ENCODE measurements at regions not wholly inside any gene's neighbourhood (a gene's known extent, or its start where the extent isn't known, plus 50 kb on each side); places are given as distances from the start of the nearest gene placed in this dataset.

DNA sequence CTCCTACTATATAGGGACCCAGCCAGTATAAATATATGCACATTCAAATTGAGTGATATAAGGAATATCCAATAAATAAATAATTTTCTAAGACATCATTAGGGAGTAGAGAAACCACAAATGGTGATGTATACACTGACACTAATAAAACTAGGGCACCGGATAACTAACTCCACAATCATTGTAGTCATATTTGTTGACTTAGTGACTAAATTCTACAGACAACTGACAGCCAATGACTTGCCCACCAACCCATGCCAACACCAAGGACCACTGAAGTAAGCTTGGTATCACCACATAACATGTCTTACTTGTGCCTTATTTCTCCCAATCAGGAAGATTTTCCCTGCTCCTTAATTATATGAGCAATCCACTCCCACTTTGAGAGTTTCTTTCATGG is 139.6 kb upstream of the TRPC6 start:
- Histone ChIP-seq H3K4me3 (ENCODE audit: low read depth, low read length) (no peak overlapping the region), H3K36me3 (ENCODE audit: control insufficient read depth, insufficient read depth, low read length) (no peaks in the 10 kb centered on the region), H3K4me1 (no peaks in the 10 kb centered on the region), H3K27me3 (replicated peaks; ENCODE audit: control insufficient read depth, insufficient read depth, low read length) (no peaks in the 10 kb centered on the region), H3K9me3 (no peaks in the 10 kb centered on the region)
- DNase-seq = no peak
- no peaks in the 10 kb centered on the region for H3K36me3 Mint-ChIP-seq (ENCODE audit: insufficient read depth, unreplicated experiment)
- intact Hi-C loops (cut with micrococcal nuclease; ENCODE audit: unreplicated experiment) = no loop called here
- POLR2A ChIA-PET = no interaction called here
- H3K9me3 Mint-ChIP-seq (ENCODE audit: unreplicated experiment) = no peaks in the 10 kb centered on the region
- H3K27ac Mint-ChIP-seq (ENCODE audit: unreplicated experiment) = no peak overlapping the region
- peaks cover 9% of the 10 kb centered on the region for H3K27me3 Mint-ChIP-seq (ENCODE audit: insufficient read depth, unreplicated experiment)
- BruUV-seq (replicated peaks) = no TSS peak
- no peak overlapping the region for H3K4me3 Mint-ChIP-seq (ENCODE audit: unreplicated experiment)
- CTCF ChIA-PET = no interaction called here
- TF ChIP-seq, protein P1, sequence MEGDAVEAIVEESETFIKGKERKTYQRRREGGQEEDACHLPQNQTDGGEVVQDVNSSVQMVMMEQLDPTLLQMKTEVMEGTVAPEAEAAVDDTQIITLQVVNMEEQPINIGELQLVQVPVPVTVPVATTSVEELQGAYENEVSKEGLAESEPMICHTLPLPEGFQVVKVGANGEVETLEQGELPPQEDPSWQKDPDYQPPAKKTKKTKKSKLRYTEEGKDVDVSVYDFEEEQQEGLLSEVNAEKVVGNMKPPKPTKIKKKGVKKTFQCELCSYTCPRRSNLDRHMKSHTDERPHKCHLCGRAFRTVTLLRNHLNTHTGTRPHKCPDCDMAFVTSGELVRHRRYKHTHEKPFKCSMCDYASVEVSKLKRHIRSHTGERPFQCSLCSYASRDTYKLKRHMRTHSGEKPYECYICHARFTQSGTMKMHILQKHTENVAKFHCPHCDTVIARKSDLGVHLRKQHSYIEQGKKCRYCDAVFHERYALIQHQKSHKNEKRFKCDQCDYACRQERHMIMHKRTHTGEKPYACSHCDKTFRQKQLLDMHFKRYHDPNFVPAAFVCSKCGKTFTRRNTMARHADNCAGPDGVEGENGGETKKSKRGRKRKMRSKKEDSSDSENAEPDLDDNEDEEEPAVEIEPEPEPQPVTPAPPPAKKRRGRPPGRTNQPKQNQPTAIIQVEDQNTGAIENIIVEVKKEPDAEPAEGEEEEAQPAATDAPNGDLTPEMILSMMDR (IDR thresholded peaks at IDR 0.05; ENCODE audit: insufficient read depth in 1 of 2, low read depth in 1 of 2, low read length in 1 of 2, severe bottlenecking in 1 of 2, unreplicated experiment in 1 of 2) = no peak
- H3K4me1 Mint-ChIP-seq (ENCODE audit: low read depth, unreplicated experiment) = no peaks in the 10 kb centered on the region

DNA sequence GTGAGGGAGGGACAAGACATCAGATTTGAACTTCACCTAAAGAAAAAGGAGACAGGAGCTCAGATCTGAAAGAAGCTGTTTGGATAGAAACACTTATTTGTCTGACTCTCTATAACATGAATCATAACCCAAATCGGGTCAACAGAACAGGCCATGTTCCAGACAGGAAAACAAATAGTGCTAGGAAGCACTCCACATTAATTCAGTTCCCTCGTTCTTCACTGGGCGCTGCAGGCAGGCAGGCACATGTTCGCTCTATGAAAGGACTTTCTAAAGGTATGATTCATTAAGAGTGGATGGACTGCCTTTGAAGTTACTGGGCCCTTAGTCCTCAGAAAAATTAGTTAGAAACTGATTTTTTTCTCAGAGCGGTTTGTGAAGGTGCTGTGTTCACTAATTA is 137.5 kb upstream of the TRPC6 start:
- Mint-ChIP-seq H3K36me3 (ENCODE audit: insufficient read depth, unreplicated experiment) (no peaks in the 10 kb centered on the region), H3K27me3 (ENCODE audit: insufficient read depth, unreplicated experiment) (peaks cover 9% of the 10 kb centered on the region), H3K4me3 (ENCODE audit: unreplicated experiment) (no peak overlapping the region), H3K27ac (ENCODE audit: unreplicated experiment) (no peak overlapping the region), H3K4me1 (ENCODE audit: low read depth, unreplicated experiment) (no peaks in the 10 kb centered on the region), H3K9me3 (ENCODE audit: unreplicated experiment) (no peaks in the 10 kb centered on the region)
- H3K36me3 ChIP-seq (ENCODE audit: control insufficient read depth, insufficient read depth, low read length) = no peaks in the 10 kb centered on the region
- CTCF ChIA-PET = no interaction called here
- no peaks in the 10 kb centered on the region for H3K9me3 ChIP-seq
- no TSS peak for BruUV-seq (replicated peaks)
- no peak for DNase-seq
- TF ChIP-seq, protein P1 (IDR thresholded peaks at IDR 0.05; ENCODE audit: insufficient read depth in 1 of 2, low read depth in 1 of 2, low read length in 1 of 2, severe bottlenecking in 1 of 2, unreplicated experiment in 1 of 2) = no peak
- intact Hi-C loops (cut with micrococcal nuclease; ENCODE audit: unreplicated experiment) = no loop called here
- H3K4me3 ChIP-seq (ENCODE audit: low read depth, low read length) = no peak overlapping the region
- no peaks in the 10 kb centered on the region for H3K27me3 ChIP-seq (replicated peaks; ENCODE audit: control insufficient read depth, insufficient read depth, low read length)
- H3K4me1 ChIP-seq = no peaks in the 10 kb centered on the region
- POLR2A ChIA-PET = no interaction called here

DNA sequence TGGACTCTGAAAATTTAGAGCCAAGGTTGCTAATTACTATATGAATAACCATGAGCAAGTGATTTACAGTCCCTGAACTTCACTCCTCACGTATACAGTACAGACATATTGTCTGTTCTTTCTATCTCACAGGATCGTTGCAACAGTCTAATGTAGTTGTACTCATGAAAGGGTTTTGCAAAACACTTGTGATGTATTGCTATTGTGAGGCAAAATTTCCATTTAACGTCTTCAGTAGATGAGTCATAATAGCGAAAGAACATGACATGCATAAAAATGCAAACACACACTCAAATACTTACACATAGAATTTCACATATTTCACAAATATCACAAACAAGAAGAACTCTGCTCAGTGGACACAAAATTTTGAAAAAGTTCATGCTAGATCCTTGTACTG is 134.6 kb upstream of the TRPC6 start:
- no peak overlapping the region for H3K27ac Mint-ChIP-seq (ENCODE audit: unreplicated experiment)
- H3K9me3 Mint-ChIP-seq (ENCODE audit: unreplicated experiment) = no peaks in the 10 kb centered on the region
- no peaks in the 10 kb centered on the region for H3K27me3 Mint-ChIP-seq (ENCODE audit: insufficient read depth, unreplicated experiment)
- ChIA-PET POLR2A (no interaction called here), CTCF (no interaction called here)
- DNase-seq = no peak
- no peak overlapping the region for H3K4me3 Mint-ChIP-seq (ENCODE audit: unreplicated experiment)
- H3K4me1 Mint-ChIP-seq (ENCODE audit: low read depth, unreplicated experiment) = no peaks in the 10 kb centered on the region
- intact Hi-C loops (cut with micrococcal nuclease; ENCODE audit: unreplicated experiment) = no loop called here
- H3K4me1 ChIP-seq = no peaks in the 10 kb centered on the region
- H3K9me3 ChIP-seq = no peaks in the 10 kb centered on the region
- H3K27me3 ChIP-seq (replicated peaks; ENCODE audit: control insufficient read depth, insufficient read depth, low read length) = no peaks in the 10 kb centered on the region
- H3K4me3 ChIP-seq (ENCODE audit: low read depth, low read length) = no peak overlapping the region
- no peaks in the 10 kb centered on the region for H3K36me3 Mint-ChIP-seq (ENCODE audit: insufficient read depth, unreplicated experiment)
- TF ChIP-seq, protein P1 (IDR thresholded peaks at IDR 0.05; ENCODE audit: insufficient read depth in 1 of 2, low read depth in 1 of 2, low read length in 1 of 2, severe bottlenecking in 1 of 2, unreplicated experiment in 1 of 2) = no peak
- H3K36me3 ChIP-seq (ENCODE audit: control insufficient read depth, insufficient read depth, low read length) = no peaks in the 10 kb centered on the region
- BruUV-seq (replicated peaks) = no TSS peak

All from Caco-2 (cell line).